HEK293T (cell line): ENCODE measurements at regions not wholly inside any gene's neighbourhood (a gene's known extent, or its start where the extent isn't known, plus 50 kb on each side); places are given as distances from the start of the nearest gene placed in this dataset.

Experiments used
- CTCF ChIA-PET: fragments of 350-600 bp; formaldehyde crosslinking; extraction: SDS; loops from one replicate; lab custom pipeline; 2021; ENCODE audit warnings: antibody characterized with exemption, inconsistent platforms; lab: Yijun Ruan, JAX
- POLR2A ChIA-PET: fragments of 350-600 bp; formaldehyde crosslinking; extraction: SDS; loops from one replicate; lab custom pipeline; 2020; ENCODE audit warnings: antibody characterized with exemption, inconsistent platforms; lab: Yijun Ruan, JAX
- DNase-seq: peaks from one replicate; pipeline ENCODE4 v3.0.0; 2012; ENCODE audit warnings: mixed read lengths; ENCODE audit errors: extremely low spot score
- ARNT ChIP-seq: fragments of 450-650 bp; IDR thresholded peaks from 2 replicates; pipeline ENCODE4 v1.6.1; 2017; ENCODE audit warnings: mild to moderate bottlenecking
- BHLHE40 ChIP-seq: fragments of 450-650 bp; IDR thresholded peaks from 2 replicates; pipeline ENCODE4 v1.6.1; 2016; ENCODE audit warnings: mild to moderate bottlenecking, moderate library complexity, borderline replicate concordance
- CTBP1 ChIP-seq: fragments of 450-650 bp; IDR thresholded peaks from 2 replicates; pipeline ENCODE4 v1.6.1; 2016; ENCODE audit warnings: borderline replicate concordance
- ELF4 ChIP-seq: fragments of 450-650 bp; IDR thresholded peaks from 2 replicates; pipeline ENCODE4 v1.6.1; 2017; ENCODE audit warnings: antibody characterized with exemption
- FOXA1 ChIP-seq: fragments of 450-650 bp; IDR thresholded peaks from 2 replicates; pipeline ENCODE4 v1.6.1; 2016; ENCODE audit warnings: mild to moderate bottlenecking
- FOXK2 ChIP-seq: fragments of 450-650 bp; IDR thresholded peaks from 2 replicates; pipeline ENCODE4 v1.6.1; 2016; ENCODE audit warnings: mild to moderate bottlenecking
- FOXM1 ChIP-seq: fragments of 450-650 bp; IDR thresholded peaks from 2 replicates; pipeline ENCODE4 v1.6.1; 2017; ENCODE audit warnings: mild to moderate bottlenecking, borderline replicate concordance
- HDGF ChIP-seq: fragments of 450-650 bp; IDR thresholded peaks from 2 replicates; pipeline ENCODE4 v1.6.1; 2017; ENCODE audit warnings: antibody characterized with exemption, borderline replicate concordance
- L3MBTL2 ChIP-seq: fragments of 450-650 bp; conservative IDR thresholded peaks from 2 replicates; pipeline ENCODE4 v1.6.1; 2016; ENCODE audit warnings: mild to moderate bottlenecking
- LEF1 ChIP-seq: fragments of 450-650 bp; IDR thresholded peaks from 2 replicates; pipeline ENCODE4 v1.6.1; 2017; ENCODE audit warnings: mild to moderate bottlenecking, borderline replicate concordance
- NFRKB ChIP-seq: fragments of 450-650 bp; IDR thresholded peaks from 2 replicates; pipeline ENCODE4 v1.6.1; 2016; ENCODE audit warnings: mild to moderate bottlenecking, moderate library complexity
- PKNOX1 ChIP-seq: fragments of 450-650 bp; IDR thresholded peaks from 2 replicates; pipeline ENCODE4 v1.6.1; 2016
- SP1 ChIP-seq: fragments of 450-650 bp; IDR thresholded peaks from 2 replicates; pipeline ENCODE4 v1.6.1; 2017
- SUZ12 ChIP-seq: fragments of 450-650 bp; IDR thresholded peaks from 2 replicates; pipeline ENCODE4 v1.6.1; 2016; ENCODE audit warnings: mild to moderate bottlenecking
- TARDBP ChIP-seq: fragments of 450-650 bp; IDR thresholded peaks from 2 replicates; pipeline ENCODE4 v1.6.1; 2016
- ZNF384 ChIP-seq: fragments of 450-650 bp; IDR thresholded peaks from 2 replicates; pipeline ENCODE4 v1.6.1; 2016

GRCh38 chr4:151471728-151472127, 62.8 kb downstream of the FHIP1A start:
- CTCF ChIA-PET = no interaction called here
- no peak for DNase-seq
- POLR2A ChIA-PET = no interaction called here
- TF ChIP-seq HDGF (no peak), ZNF384 (no peak)

GRCh38 chr4:151472297-151472696, 63.3 kb downstream of the FHIP1A start:
- POLR2A ChIA-PET = no interaction called here
- CTCF ChIA-PET = no interaction called here
- TF ChIP-seq LEF1 (no peak), FOXM1 (no peak), CTBP1 (no peak)
- no peak for DNase-seq

DNA sequence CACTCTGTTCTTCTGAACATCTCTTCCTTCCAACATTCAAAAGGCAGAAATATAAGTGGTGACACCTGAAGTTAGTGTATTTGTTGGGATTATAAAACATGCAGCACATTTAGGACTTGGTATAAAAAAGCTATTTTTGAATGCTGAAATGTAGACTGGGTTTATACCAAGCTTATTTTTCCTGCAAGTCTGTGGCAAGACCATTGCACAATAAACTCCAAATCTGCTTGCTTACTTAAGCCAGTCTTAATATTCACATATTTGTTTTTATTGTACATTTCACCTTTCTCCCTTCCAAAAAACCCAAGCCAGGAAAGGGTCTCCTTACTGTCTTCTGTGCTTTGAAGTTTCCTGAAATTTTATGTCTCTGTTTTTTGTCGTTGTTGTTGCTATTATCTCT, 63.7 kb downstream of the FHIP1A start:
- ChIA-PET POLR2A (no interaction called here), CTCF (interaction anchor here (1.1 to 1.5 kb wide), 2 partner anchors 16 to 17 kb away, joined by 3 read pairs; no protein-coding TSS in a partner anchor)
- TF ChIP-seq ARNT = no peak
- TF ChIP-seq BHLHE40 = no peak
- TF ChIP-seq SP1 = no peak
- no peak for TF ChIP-seq TARDBP
- TF ChIP-seq ZNF384 = no peak
- no peak for TF ChIP-seq SUZ12
- no peak for TF ChIP-seq FOXA1
- TF ChIP-seq HDGF = no peak
- TF ChIP-seq ELF4 = no peak
- no peak for TF ChIP-seq FOXK2
- no peak for TF ChIP-seq NFRKB
- no peak for TF ChIP-seq FOXM1
- no peak for TF ChIP-seq PKNOX1
- TF ChIP-seq LEF1 = no peak
- TF ChIP-seq CTBP1 = no peak
- TF ChIP-seq L3MBTL2 = no peak
- no peak for DNase-seq

DNA sequence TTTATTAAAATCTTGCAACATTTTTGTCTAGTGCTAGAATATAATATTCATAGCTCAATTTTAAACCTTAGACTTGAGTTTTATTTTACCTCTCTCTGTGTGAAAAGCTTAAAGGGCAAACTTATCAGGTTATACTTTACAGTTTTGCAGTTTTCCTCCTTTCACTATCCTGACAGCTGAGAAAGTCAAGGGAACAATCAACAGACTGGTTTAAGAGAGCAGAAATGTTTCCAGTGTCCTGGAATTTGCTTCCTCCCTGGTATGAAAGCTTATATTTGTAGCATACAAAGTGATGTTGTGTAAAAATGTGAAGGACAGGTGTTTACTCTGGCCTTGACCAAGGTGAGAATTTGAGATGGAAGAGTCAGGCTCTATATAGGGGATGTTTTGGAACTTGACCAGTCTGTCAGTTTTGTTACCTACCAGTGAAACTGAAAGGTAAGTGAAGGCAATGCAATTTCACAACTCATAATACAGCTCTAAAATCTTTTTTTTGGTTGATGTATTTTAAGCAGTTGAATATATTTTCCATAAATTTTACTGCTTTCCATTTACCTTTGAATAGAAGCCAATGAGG, 64.6 kb downstream of the FHIP1A start:
- no peak for TF ChIP-seq LEF1
- no peak for TF ChIP-seq BHLHE40
- TF ChIP-seq ZNF384 = no peak
- no peak for TF ChIP-seq PKNOX1
- TF ChIP-seq ARNT = no peak
- TF ChIP-seq FOXM1 = no peak
- TF ChIP-seq NFRKB = no peak
- no peak for TF ChIP-seq FOXA1
- TF ChIP-seq HDGF = no peak
- TF ChIP-seq FOXK2 = no peak
- no peak for TF ChIP-seq L3MBTL2
- TF ChIP-seq TARDBP = no peak
- TF ChIP-seq ELF4 = no peak
- no peak for TF ChIP-seq SP1
- TF ChIP-seq CTBP1 = no peak
- no peak for TF ChIP-seq SUZ12
- DNase-seq = no peak
- POLR2A ChIA-PET = interaction anchor here (0.8 kb wide), 1 partner anchor 65 kb away, joined by 3 read pairs; the partner anchor contains the start of gene FHIP1A
- CTCF ChIA-PET = interaction anchor here (1.1 to 1.5 kb wide), 2 partner anchors 16 to 17 kb away, joined by 3 read pairs; no protein-coding TSS in a partner anchor

- TF ChIP-seq HDGF = no peak
- no peak for TF ChIP-seq ARNT
- TF ChIP-seq CTBP1 = no peak
- TF ChIP-seq BHLHE40 = no peak
- no peak for TF ChIP-seq FOXA1
- TF ChIP-seq ELF4 = no peak
- TF ChIP-seq ZNF384 = no peak
- no peak for TF ChIP-seq NFRKB
- DNase-seq = no peak
- ChIA-PET POLR2A (no interaction called here), CTCF (no interaction called here)
These were observed 66.2 kb downstream of the FHIP1A start for GRCh38 chr4:151475035-151475714.

GRCh38 chr4:151481813-151482212, 72.8 kb downstream of the FHIP1A start:
- ChIA-PET POLR2A (no interaction called here), CTCF (no interaction called here)
- no peak for DNase-seq
- TF ChIP-seq CTBP1 (no peak), SP1 (no peak), HDGF (no peak), BHLHE40 (no peak), FOXM1 (no peak), TARDBP (no peak), NFRKB (no peak), L3MBTL2 (no peak), SUZ12 (no peak), FOXA1 (no peak), PKNOX1 (no peak), ARNT (no peak), ZNF384 (no peak)
